ENCODE measurements at regions not wholly inside any gene's neighbourhood (a gene's known extent, or its start where the extent isn't known, plus 50 kb on each side); places are given as distances from the start of the nearest gene placed in this dataset.

GRCh38 chr6:74075896-74076295 is 379.9 kb downstream of the CD109 start (continued):
- no peak for TF ChIP-seq ZNF570 (CRISPR knock-in tag; IDR thresholded peaks at IDR 0.05; ENCODE audit: borderline replicate concordance)
- TF ChIP-seq JDP2 (CRISPR knock-in tag; IDR thresholded peaks at IDR 0.05; ENCODE audit: borderline replicate concordance): no peak
- TF ChIP-seq KDM4B (CRISPR knock-in tag; IDR thresholded peaks at IDR 0.05): no peak
- TF ChIP-seq ZNF740 (CRISPR knock-in tag; IDR thresholded peaks at IDR 0.05): no peak

GRCh38 chr6:74075323-74075722 is 379.3 kb downstream of the CD109 start:
- Histone ChIP-seq H3K27me3 (ENCODE audit: control insufficient read depth in 1 of 2, insufficient read depth in 2 of 2, low read length in 2 of 2) (no peaks in the 10 kb centered on the region), H3K36me3 (replicated peaks in 1 of 2; ENCODE audit: control insufficient read depth in 1 of 2, insufficient read depth in 2 of 2, low read length in 2 of 2) (no peaks in the 10 kb centered on the region), H3K4me1 (ENCODE audit: insufficient read depth, low read length) (no peaks in the 10 kb centered on the region), H3K27ac (ENCODE audit: extremely low read length, insufficient read depth, low read length) (no peak overlapping the region), H3K4me3 (replicated peaks in 1 of 3; ENCODE audit: insufficient read depth in 1 of 3, low read depth in 2 of 3, low read length in 3 of 3) (no peak overlapping the region), H3K79me2 (ENCODE audit: insufficient read depth, low read length) (no peaks in the 10 kb centered on the region), H3K9me3 (ENCODE audit: low read length) (no peaks in the 10 kb centered on the region), H3K4me2 (ENCODE audit: low read depth, low read length) (no peak overlapping the region), H4K20me1 (ENCODE audit: insufficient read depth, low read length) (no peaks in the 10 kb centered on the region), H3K9ac (ENCODE audit: insufficient read depth, low read depth, low read length) (no peak overlapping the region), H2AFZ (ENCODE audit: low read length) (no peak overlapping the region)
- DNase-seq (ENCODE audit: low spot score): no peak
- TF ChIP-seq ZNF891 (CRISPR knock-in tag; IDR thresholded peaks at IDR 0.05) (no peak), CEBPG (CRISPR knock-in tag; IDR thresholded peaks at IDR 0.05) (peak; percentile 32; the same call in 1 of the 2 replicates)
- ChIA-PET CTCF (ENCODE audit: low intra/inter-chr PET ratio, low total read pairs) (no interaction called here), POLR2A (no interaction called here)
- 2% methylated on average over 3 of the region's 3 CpGs for WGBS (ENCODE audit: low lambda C conversion rate)
- in situ Hi-C loops (cut with HindIII; ENCODE audit: extremely low pct_ligation_motif_present, low pct_unique_long_range_greater_than_20kb) (no loop called here), intact Hi-C loops (cut with micrococcal nuclease; ENCODE audit: unreplicated experiment) (no loop called here)
- FAIRE-seq: no peak
- no peak for ATAC-seq
- BruUV-seq (replicated peaks): no TSS peak

GRCh38 chr6:74074645-74075044 is 378.6 kb downstream of the CD109 start:
- ChIA-PET POLR2A (no interaction called here), CTCF (ENCODE audit: low intra/inter-chr PET ratio, low total read pairs) (no interaction called here)
- ATAC-seq: no peak
- Histone ChIP-seq H3K9ac (ENCODE audit: insufficient read depth, low read depth, low read length) (no peak overlapping the region), H3K4me3 (replicated peaks in 1 of 3; ENCODE audit: insufficient read depth in 1 of 3, low read depth in 2 of 3, low read length in 3 of 3) (no peak overlapping the region), H4K20me1 (ENCODE audit: insufficient read depth, low read length) (no peaks in the 10 kb centered on the region), H3K27me3 (ENCODE audit: control insufficient read depth in 1 of 2, insufficient read depth in 2 of 2, low read length in 2 of 2) (no peaks in the 10 kb centered on the region), H2AFZ (ENCODE audit: low read length) (no peak overlapping the region), H3K4me2 (ENCODE audit: low read depth, low read length) (no peak overlapping the region), H3K79me2 (ENCODE audit: insufficient read depth, low read length) (no peaks in the 10 kb centered on the region), H3K36me3 (replicated peaks in 1 of 2; ENCODE audit: control insufficient read depth in 1 of 2, insufficient read depth in 2 of 2, low read length in 2 of 2) (no peaks in the 10 kb centered on the region), H3K4me1 (ENCODE audit: insufficient read depth, low read length) (no peaks in the 10 kb centered on the region), H3K9me3 (ENCODE audit: low read length) (no peaks in the 10 kb centered on the region), H3K27ac (ENCODE audit: extremely low read length, insufficient read depth, low read length) (no peak overlapping the region)
- in situ Hi-C loops (cut with HindIII; ENCODE audit: extremely low pct_ligation_motif_present, low pct_unique_long_range_greater_than_20kb): no loop called here
- no peak for FAIRE-seq
- no TSS peak for BruUV-seq (replicated peaks)
- DNase-seq (ENCODE audit: low spot score): no peak
- intact Hi-C loops (cut with micrococcal nuclease; ENCODE audit: unreplicated experiment): no loop called here
- TF ChIP-seq HNRNPL (IDR thresholded peaks at IDR 0.05; ENCODE audit: low read depth, low read length) (no peak), ZNF749 (CRISPR knock-in tag; IDR thresholded peaks at IDR 0.05; ENCODE audit: borderline replicate concordance) (no peak), ZNF841 (CRISPR knock-in tag; IDR thresholded peaks at IDR 0.05; ENCODE audit: borderline replicate concordance) (no peak), SRF (IDR thresholded peaks at IDR 0.05; ENCODE audit: low read depth, low read length) (no peak), STAT5B (CRISPR knock-in tag; IDR thresholded peaks at IDR 0.05) (no peak), CC2D1A (CRISPR knock-in tag; IDR thresholded peaks at IDR 0.05) (no peak), ZNF431 (CRISPR knock-in tag; IDR thresholded peaks at IDR 0.05; ENCODE audit: borderline replicate concordance, low read depth) (no peak), ZBTB33 (CRISPR knock-in tag; IDR thresholded peaks at IDR 0.05) (no peak)

Measured in HepG2 (cell line).